ENCODE measurements at regions not wholly inside any gene's neighbourhood (a gene's known extent, or its start where the extent isn't known, plus 50 kb on each side); places are given as distances from the start of the nearest gene placed in this dataset.
A peak's percentile ranks its signal among the peaks of the same experiment; 100 is the strongest.

GRCh38 chr6:9347608-9348007, 912.3 kb upstream of the SLC35B3 start:
- no peaks in the 10 kb centered on the region for H3K4me1 ChIP-seq (ENCODE audit: control insufficient read depth in 5 of 5, insufficient read depth in 5 of 5, low read length in 5 of 5)
- H3K9ac ChIP-seq (ENCODE audit: insufficient read depth in 1 of 2, low read length in 2 of 2): no peak overlapping the region
- H3K27ac ChIP-seq (ENCODE audit: low read depth in 1 of 2, low read length in 1 of 2): no peak overlapping the region
- ATAC-seq (ENCODE audit: insufficient read depth, low FRiP score) (no peak), DNase-seq (no peak)
- TF ChIP-seq CTCF (IDR thresholded peaks at IDR 0.05; ENCODE audit: control extremely low read depth, extremely low read depth): no peak
- H3K36me3 ChIP-seq (ENCODE audit: control insufficient read depth in 4 of 4, insufficient read depth in 4 of 4, low read length in 4 of 4): no peaks in the 10 kb centered on the region
- H3K4me3 ChIP-seq: no peak overlapping the region
- 82 to 85% methylated on average over 3 of the region's 3 CpGs for WGBS, 2 donors
- H3K9me3 ChIP-seq (ENCODE audit: control insufficient read depth in 4 of 4, insufficient read depth in 3 of 4, low read length in 3 of 4): no peaks in the 10 kb centered on the region
- no peaks in the 10 kb centered on the region for H3K27me3 ChIP-seq (ENCODE audit: control insufficient read depth in 3 of 3, insufficient read depth in 3 of 3, low read length in 2 of 3)

GRCh38 chr6:9346923-9347322, 911.6 kb upstream of the SLC35B3 start:
- no peak for ATAC-seq (ENCODE audit: insufficient read depth, low FRiP score)
- no peak for TF ChIP-seq CTCF (IDR thresholded peaks at IDR 0.05; ENCODE audit: control extremely low read depth, extremely low read depth)
- DNase-seq: no peak
- H3K4me3 ChIP-seq: no peak overlapping the region
- H3K9me3 ChIP-seq (ENCODE audit: control insufficient read depth in 4 of 4, insufficient read depth in 3 of 4, low read length in 3 of 4): no peaks in the 10 kb centered on the region
- no peaks in the 10 kb centered on the region for H3K4me1 ChIP-seq (ENCODE audit: control insufficient read depth in 5 of 5, insufficient read depth in 5 of 5, low read length in 5 of 5)
- no peak overlapping the region for H3K27ac ChIP-seq (ENCODE audit: low read depth in 1 of 2, low read length in 1 of 2)
- H3K36me3 ChIP-seq (ENCODE audit: control insufficient read depth in 4 of 4, insufficient read depth in 4 of 4, low read length in 4 of 4): no peaks in the 10 kb centered on the region
- no peak overlapping the region for H3K9ac ChIP-seq (ENCODE audit: insufficient read depth in 1 of 2, low read length in 2 of 2)
- WGBS, 2 donors: 71 to 77% methylated on average over 2 of the region's 2 CpGs
- no peaks in the 10 kb centered on the region for H3K27me3 ChIP-seq (ENCODE audit: control insufficient read depth in 3 of 3, insufficient read depth in 3 of 3, low read length in 2 of 3)

GRCh38 chr6:9335431-9335830, 900.1 kb upstream of the SLC35B3 start:
- ATAC-seq (ENCODE audit: insufficient read depth, low FRiP score) (no peak), DNase-seq (peak; percentile 5 to 22 (median 16))
- Histone ChIP-seq H3K36me3 (ENCODE audit: control insufficient read depth in 4 of 4, insufficient read depth in 4 of 4, low read length in 4 of 4) (no peaks in the 10 kb centered on the region), H3K9me3 (ENCODE audit: control insufficient read depth in 4 of 4, insufficient read depth in 3 of 4, low read length in 3 of 4) (no peaks in the 10 kb centered on the region), H3K4me3 (no peak overlapping the region), H3K27ac (ENCODE audit: low read depth in 1 of 2, low read length in 1 of 2) (no peak overlapping the region), H3K27me3 (ENCODE audit: control insufficient read depth in 3 of 3, insufficient read depth in 3 of 3, low read length in 2 of 3) (no peaks in the 10 kb centered on the region), H3K9ac (ENCODE audit: insufficient read depth in 1 of 2, low read length in 2 of 2) (no peak overlapping the region), H3K4me1 (ENCODE audit: control insufficient read depth in 5 of 5, insufficient read depth in 5 of 5, low read length in 5 of 5) (peaks cover 0 to 8% (median 0%) of the 10 kb centered on the region in 5 donors)
- WGBS, 2 donors: 66 to 90% methylated on average over 10 of the region's 10 CpGs
- no peak for TF ChIP-seq CTCF (IDR thresholded peaks at IDR 0.05; ENCODE audit: control extremely low read depth, extremely low read depth)

- Histone ChIP-seq H3K27me3 (ENCODE audit: control insufficient read depth in 3 of 3, insufficient read depth in 3 of 3, low read length in 2 of 3) (no peaks in the 10 kb centered on the region), H3K4me1 (ENCODE audit: control insufficient read depth in 5 of 5, insufficient read depth in 5 of 5, low read length in 5 of 5) (peaks cover 0 to 8% (median 0%) of the 10 kb centered on the region in 5 donors), H3K27ac (ENCODE audit: low read depth in 1 of 2, low read length in 1 of 2) (no peak overlapping the region), H3K36me3 (ENCODE audit: control insufficient read depth in 4 of 4, insufficient read depth in 4 of 4, low read length in 4 of 4) (no peaks in the 10 kb centered on the region), H3K9me3 (ENCODE audit: control insufficient read depth in 4 of 4, insufficient read depth in 3 of 4, low read length in 3 of 4) (no peaks in the 10 kb centered on the region), H3K4me3 (no peak overlapping the region), H3K9ac (ENCODE audit: insufficient read depth in 1 of 2, low read length in 2 of 2) (no peak overlapping the region)
- 47 to 50% methylated on average over 3 of the region's 3 CpGs for WGBS, 2 donors
- ATAC-seq (ENCODE audit: insufficient read depth, low FRiP score) (no peak), DNase-seq (peak; percentile 15 to 50 (median 26))
- TF ChIP-seq CTCF (IDR thresholded peaks at IDR 0.05; ENCODE audit: control extremely low read depth, extremely low read depth): no peak
Measured at GRCh38 chr6:9334979-9335378, 899.6 kb upstream of the SLC35B3 start.
